Vagina (tissue), 2 donors: ENCODE measurements at regions not wholly inside any gene's neighbourhood (a gene's known extent, or its start where the extent isn't known, plus 50 kb on each side); places are given as distances from the start of the nearest gene placed in this dataset.

ENCODE experiments used
- DNase-seq, 2 donors: peaks; one replicate each; pipeline ENCODE4 v3.0.0-alpha.2; 2017; ENCODE audit errors: extremely low spot score in 2 of 2
- H3K27ac ChIP-seq: fragments of 200-600 bp; sonication (generic); one replicate; pipeline ENCODE4 v1.5.1; 2019
- H3K27me3 ChIP-seq: fragments of 200-600 bp; sonication (generic); one replicate; pipeline ENCODE4 v1.5.1; 2019
- H3K36me3 ChIP-seq, 2 donors: fragments of 200-600 bp; sonication (generic); one replicate each; pipeline ENCODE4 v1.5.1; 2017 to 2019
- H3K4me1 ChIP-seq: fragments of 200-600 bp; sonication (generic); one replicate; pipeline ENCODE4 v1.5.1; 2019
- H3K4me3 ChIP-seq, 2 donors: fragments of 200-600 bp; sonication (generic); 1 replicate in 1 of 2; 2 replicates in 1 of 2; pipeline ENCODE4 v1.5.1; 2016 to 2019
- H3K9me3 ChIP-seq: fragments of 200-600 bp; sonication (generic); one replicate; pipeline ENCODE4 v1.5.1; 2019
- POLR2A ChIP-seq, 2 donors: fragments of 450-650 bp; IDR thresholded peaks; one replicate each; pipeline ENCODE4 v1.6.1; 2017; ENCODE audit warnings: antibody characterized with exemption in 2 of 2, mild to moderate bottlenecking in 2 of 2, moderate library complexity in 2 of 2
- POLR2AphosphoS5 ChIP-seq, 2 donors: sonication (generic); formaldehyde crosslinking; IDR thresholded peaks; one replicate each; pipeline ENCODE4 v1.9.0; 2017; ENCODE audit warnings: antibody characterized with exemption in 2 of 2, mild to moderate bottlenecking in 2 of 2, low read depth in 1 of 2; ENCODE audit not compliant: insufficient read depth in 1 of 2
- intact Hi-C: fragments of 100-400 bp; cut with DNase I; formaldehyde crosslinking; loops from one replicate; pipeline ENCODE4 v1.15.1; 2023
- TF ChIP-seq, protein P1 (sequence below), 3 experiments: fragments of 450-650 bp in 2 of 3; fragments of 200-600 bp in 1 of 3; sonication (generic) in 1 of 3; IDR thresholded peaks; one replicate each; pipeline ENCODE4 v1.5.1; 2017 to 2019; ENCODE audit warnings: antibody characterized with exemption in 3 of 3, mild to moderate bottlenecking in 2 of 3, moderate library complexity in 2 of 3

DNA sequence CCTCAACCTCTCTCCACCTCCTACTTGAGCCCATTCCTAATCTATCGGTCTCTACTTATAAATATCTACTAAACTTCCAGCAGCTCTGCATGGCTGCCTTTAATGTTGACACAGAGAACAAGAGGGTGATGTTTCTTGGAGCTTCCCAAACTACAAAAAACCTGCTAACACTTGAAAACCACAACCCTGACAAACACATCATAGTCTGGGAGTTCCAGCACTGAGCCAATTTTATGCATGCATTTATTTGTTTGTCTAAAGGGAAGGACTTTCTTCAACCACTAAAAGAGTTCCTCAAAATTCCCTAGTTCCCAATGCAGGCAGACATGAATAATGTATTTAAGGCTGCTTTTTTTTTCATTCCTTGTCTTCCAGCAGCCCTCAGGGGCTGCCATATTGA is 331.8 kb upstream of the XYLT1 start:
- intact Hi-C loops: no loop called here
- DNase-seq: no peak
- Histone ChIP-seq H3K27me3 (no peaks in the 10 kb centered on the region), H3K27ac (no peak overlapping the region), H3K9me3 (no peaks in the 10 kb centered on the region), H3K4me1 (no peaks in the 10 kb centered on the region), H3K4me3 (no peak overlapping the region), H3K36me3 (no peaks in the 10 kb centered on the region)
- TF ChIP-seq, protein P1, sequence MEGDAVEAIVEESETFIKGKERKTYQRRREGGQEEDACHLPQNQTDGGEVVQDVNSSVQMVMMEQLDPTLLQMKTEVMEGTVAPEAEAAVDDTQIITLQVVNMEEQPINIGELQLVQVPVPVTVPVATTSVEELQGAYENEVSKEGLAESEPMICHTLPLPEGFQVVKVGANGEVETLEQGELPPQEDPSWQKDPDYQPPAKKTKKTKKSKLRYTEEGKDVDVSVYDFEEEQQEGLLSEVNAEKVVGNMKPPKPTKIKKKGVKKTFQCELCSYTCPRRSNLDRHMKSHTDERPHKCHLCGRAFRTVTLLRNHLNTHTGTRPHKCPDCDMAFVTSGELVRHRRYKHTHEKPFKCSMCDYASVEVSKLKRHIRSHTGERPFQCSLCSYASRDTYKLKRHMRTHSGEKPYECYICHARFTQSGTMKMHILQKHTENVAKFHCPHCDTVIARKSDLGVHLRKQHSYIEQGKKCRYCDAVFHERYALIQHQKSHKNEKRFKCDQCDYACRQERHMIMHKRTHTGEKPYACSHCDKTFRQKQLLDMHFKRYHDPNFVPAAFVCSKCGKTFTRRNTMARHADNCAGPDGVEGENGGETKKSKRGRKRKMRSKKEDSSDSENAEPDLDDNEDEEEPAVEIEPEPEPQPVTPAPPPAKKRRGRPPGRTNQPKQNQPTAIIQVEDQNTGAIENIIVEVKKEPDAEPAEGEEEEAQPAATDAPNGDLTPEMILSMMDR (IDR thresholded peaks at IDR 0.05): no peak
- TF ChIP-seq POLR2AphosphoS5 (IDR thresholded peaks at IDR 0.05; ENCODE audit: insufficient read depth in 1 of 2, low read depth in 1 of 2) (no peak), POLR2A (IDR thresholded peaks at IDR 0.05) (no peak)

DNA sequence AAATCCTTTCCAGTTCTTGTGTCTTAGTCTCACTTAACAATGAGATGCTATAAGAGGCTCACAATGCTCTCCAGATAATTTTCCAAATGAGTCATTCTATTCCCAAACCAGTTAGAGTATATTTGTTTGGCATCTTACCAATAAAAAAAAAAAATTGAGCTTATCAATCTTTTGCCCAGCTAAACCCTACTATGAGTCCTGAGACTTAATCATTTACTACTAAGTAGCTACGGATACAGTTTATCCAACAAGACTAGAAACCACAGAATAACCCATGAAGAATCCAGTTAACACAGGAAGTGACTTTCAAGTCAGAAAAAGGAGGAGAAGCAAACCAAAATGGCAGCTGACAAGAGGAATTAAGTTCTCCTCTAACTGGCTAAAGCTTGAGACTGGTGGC is 330.3 kb upstream of the XYLT1 start:
- H3K36me3 ChIP-seq: no peaks in the 10 kb centered on the region
- H3K27ac ChIP-seq: no peak overlapping the region
- H3K9me3 ChIP-seq: no peaks in the 10 kb centered on the region
- no peak for DNase-seq
- H3K27me3 ChIP-seq: no peaks in the 10 kb centered on the region
- no peaks in the 10 kb centered on the region for H3K4me1 ChIP-seq
- H3K4me3 ChIP-seq: no peak overlapping the region
- TF ChIP-seq, protein P1 (IDR thresholded peaks at IDR 0.05): no peak
- intact Hi-C loops: no loop called here

DNA sequence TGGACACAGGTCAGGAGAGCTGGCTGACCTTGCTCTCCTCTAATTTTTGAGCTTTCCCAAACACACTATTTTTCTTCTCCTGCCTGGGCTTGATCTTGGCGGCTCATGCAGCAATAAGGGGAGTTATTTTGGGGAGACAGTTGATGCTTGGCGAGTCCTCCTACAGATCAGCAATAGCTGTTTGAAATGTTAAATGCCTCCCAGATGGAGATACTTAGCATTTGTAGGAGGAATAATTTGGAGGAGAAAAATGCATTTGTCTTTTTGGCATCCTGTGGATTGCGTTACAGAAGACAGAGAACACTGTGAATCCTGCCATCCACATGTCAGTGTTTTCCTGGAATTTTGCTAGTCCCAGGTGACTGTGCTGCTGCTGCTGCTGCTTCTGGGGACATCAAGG is 328.0 kb upstream of the XYLT1 start:
- intact Hi-C loops: no loop called here
- no peaks in the 10 kb centered on the region for H3K27me3 ChIP-seq
- no peak overlapping the region for H3K4me3 ChIP-seq
- no peaks in the 10 kb centered on the region for H3K9me3 ChIP-seq
- DNase-seq: no peak
- no peaks in the 10 kb centered on the region for H3K4me1 ChIP-seq
- TF ChIP-seq POLR2AphosphoS5 (IDR thresholded peaks at IDR 0.05; ENCODE audit: insufficient read depth in 1 of 2, low read depth in 1 of 2): no peak
- TF ChIP-seq, protein P1 (IDR thresholded peaks at IDR 0.05): no peak
- no peak for TF ChIP-seq POLR2A (IDR thresholded peaks at IDR 0.05)
- H3K27ac ChIP-seq: no peak overlapping the region
- no peaks in the 10 kb centered on the region for H3K36me3 ChIP-seq

DNA sequence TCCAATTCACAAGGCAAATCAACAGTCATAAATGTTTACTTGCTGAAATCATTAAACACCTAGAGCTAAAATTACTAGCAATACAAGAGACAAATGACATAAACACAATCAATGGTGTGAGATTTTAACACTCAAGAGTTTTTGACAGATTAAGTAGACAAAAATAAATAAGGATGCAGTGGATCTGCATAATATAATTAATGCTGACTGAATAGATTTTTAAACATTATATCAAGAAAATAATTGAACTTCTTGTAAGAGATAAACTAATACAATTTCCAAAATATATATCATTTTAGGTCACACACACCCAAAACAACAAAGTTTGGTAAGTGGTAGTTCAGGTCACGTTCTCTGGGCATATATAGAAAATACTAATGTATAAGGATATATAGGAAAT is 322.6 kb upstream of the XYLT1 start:
- Histone ChIP-seq H3K27me3 (no peaks in the 10 kb centered on the region), H3K4me3 (no peak overlapping the region), H3K36me3 (no peaks in the 10 kb centered on the region), H3K27ac (no peak overlapping the region), H3K4me1 (no peaks in the 10 kb centered on the region), H3K9me3 (no peaks in the 10 kb centered on the region)
- TF ChIP-seq POLR2A (IDR thresholded peaks at IDR 0.05) (no peak), POLR2AphosphoS5 (IDR thresholded peaks at IDR 0.05; ENCODE audit: insufficient read depth in 1 of 2, low read depth in 1 of 2) (no peak)
- TF ChIP-seq, protein P1 (IDR thresholded peaks at IDR 0.05): no peak
- no peak for DNase-seq
- intact Hi-C loops: no loop called here

DNA sequence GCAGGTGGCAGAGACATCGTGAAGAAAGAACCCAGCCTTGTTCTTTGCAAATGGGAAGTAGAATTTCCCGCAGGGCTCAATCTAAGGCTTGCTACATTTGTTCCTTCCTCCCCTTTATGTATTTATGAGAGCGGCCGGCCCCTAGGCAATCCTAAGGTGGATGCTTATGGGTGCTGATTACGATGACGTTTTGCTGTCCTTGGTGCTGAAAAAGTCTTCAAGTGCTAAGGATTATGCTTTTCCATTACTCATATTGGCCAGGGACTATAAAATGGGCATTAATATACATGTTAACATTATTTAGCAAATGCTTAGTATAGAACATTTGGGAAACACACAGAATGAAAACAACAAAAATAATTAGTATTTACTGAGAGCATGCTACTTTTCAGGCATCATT is 313.3 kb upstream of the XYLT1 start:
- H3K27me3 ChIP-seq: no peaks in the 10 kb centered on the region
- intact Hi-C loops: no loop called here
- no peaks in the 10 kb centered on the region for H3K9me3 ChIP-seq

More for the DNA sequence above, 313.3 kb upstream of the XYLT1 start:
- DNase-seq: no peak
- Histone ChIP-seq H3K27ac (no peak overlapping the region), H3K36me3 (no peaks in the 10 kb centered on the region), H3K4me1 (no peaks in the 10 kb centered on the region), H3K4me3 (no peak overlapping the region)
- TF ChIP-seq POLR2AphosphoS5 (IDR thresholded peaks at IDR 0.05; ENCODE audit: insufficient read depth in 1 of 2, low read depth in 1 of 2) (no peak), POLR2A (IDR thresholded peaks at IDR 0.05) (no peak)
- TF ChIP-seq, protein P1 (IDR thresholded peaks at IDR 0.05): no peak
